Small intestine (tissue), 7 donors: ENCODE measurements at regions not wholly inside any gene's neighbourhood (a gene's known extent, or its start where the extent isn't known, plus 50 kb on each side); places are given as distances from the start of the nearest gene placed in this dataset.

Experiments
- DNase-seq, 2 donors: peaks; one replicate each; pipeline versions ENCODE4 v3.0.0 to v3.0.0-alpha.2; 2013
- FAIRE-seq: peaks from 2 replicates; lab custom pipeline; 2012; peaks lifted over from hg19 to GRCh38; lab: Jason Lieb, UNC
- H3K27ac ChIP-seq, 3 donors: one replicate each; pipeline ENCODE4 v1.5.1; 2013; ENCODE audit warnings: low read length in 2 of 3, mild to moderate bottlenecking in 2 of 3, control low read depth in 1 of 3, inconsistent platforms in 1 of 3, low read depth in 1 of 3, moderate library complexity in 1 of 3
- H3K27me3 ChIP-seq, 3 donors: one replicate each; pipeline ENCODE4 v1.6.1; 2013; ENCODE audit warnings: low read length in 3 of 3, inconsistent platforms in 1 of 3; ENCODE audit not compliant: control insufficient read depth in 3 of 3, insufficient read depth in 3 of 3
- H3K36me3 ChIP-seq, 3 donors: one replicate each; pipeline ENCODE4 v1.6.1; 2013; ENCODE audit warnings: low read length in 3 of 3, inconsistent platforms in 1 of 3, low read depth in 1 of 3, mild to moderate bottlenecking in 1 of 3, moderate library complexity in 1 of 3; ENCODE audit not compliant: control insufficient read depth in 3 of 3, insufficient read depth in 2 of 3
- H3K4me1 ChIP-seq, 3 donors: one replicate each; pipeline ENCODE4 v1.6.1; 2013; ENCODE audit warnings: low read length in 2 of 3, inconsistent platforms in 1 of 3, low read depth in 1 of 3, mild to moderate bottlenecking in 1 of 3, moderate library complexity in 1 of 3; ENCODE audit not compliant: control insufficient read depth in 3 of 3, insufficient read depth in 2 of 3
- H3K4me3 ChIP-seq, 3 donors: one replicate each; pipeline ENCODE4 v1.5.1; 2013; ENCODE audit warnings: low read length in 3 of 3, control low read depth in 1 of 3, inconsistent platforms in 1 of 3, low read depth in 1 of 3, mild to moderate bottlenecking in 1 of 3, moderate library complexity in 1 of 3
- H3K9me3 ChIP-seq, 2 donors: one replicate each; pipeline ENCODE4 v1.6.1; 2013; ENCODE audit warnings: low read depth in 1 of 2, low read length in 1 of 2; ENCODE audit not compliant: control insufficient read depth in 2 of 2, insufficient read depth in 1 of 2
- WGBS, 3 donors: extraction: QIAGEN DNeasy Blood & Tissue Kit; methylation state at CpG; one replicate each; pipeline ENCODE4 v1.1.7; 2013; 5-methylcytosine and 5-hydroxymethylcytosine counted together
- donor health status: healthy with polysubstance abuse.
- donor health status: control.
- donor health status: control.
- donor health status: Bipolar disorder and iron deficiency.
- donor health status: healthy.

- FAIRE-seq (no peak), DNase-seq (no peak)
- Histone ChIP-seq H3K27me3 (no peaks in the 10 kb centered on the region), H3K9me3 (no peaks in the 10 kb centered on the region), H3K36me3 (no peaks in the 10 kb centered on the region), H3K4me1 (no peaks in the 10 kb centered on the region), H3K4me3 (no peak overlapping the region), H3K27ac (no peak overlapping the region)
- 42 to 61% (median 43%) methylated on average over 13 of the region's 13 CpGs for WGBS, 3 donors
These were observed 113.2 kb upstream of the ALDH1A3 start for GRCh38 chr15:100766243-100767000.

- Histone ChIP-seq H3K36me3 (no peaks in the 10 kb centered on the region), H3K27me3 (no peaks in the 10 kb centered on the region), H3K27ac (no peak overlapping the region), H3K4me1 (no peaks in the 10 kb centered on the region), H3K9me3 (no peaks in the 10 kb centered on the region), H3K4me3 (no peak overlapping the region)
- WGBS, 3 donors = 83 to 89% (median 84%) methylated on average over 12 to 14 of the region's 14 CpGs
- FAIRE-seq (no peak), DNase-seq (no peak)
These were observed 112.4 kb upstream of the ALDH1A3 start for GRCh38 chr15:100767001-100767825.

- FAIRE-seq (no peak), DNase-seq (no peak)
- 75 to 91% (median 79%) methylated on average over 9 of the region's 9 CpGs for WGBS, 3 donors
- Histone ChIP-seq H3K9me3 (no peaks in the 10 kb centered on the region), H3K36me3 (no peaks in the 10 kb centered on the region), H3K27me3 (no peaks in the 10 kb centered on the region), H3K27ac (no peak overlapping the region), H3K4me3 (no peak overlapping the region), H3K4me1 (peaks cover 0 to 8% (median 0%) of the 10 kb centered on the region in 3 donors)
These were observed 111.1 kb upstream of the ALDH1A3 start for GRCh38 chr15:100768501-100768931.

GRCh38 chr15:100769043-100769974 lies 110.3 kb upstream of the ALDH1A3 start:
- FAIRE-seq (no peak), DNase-seq (no peak)
- no peaks in the 10 kb centered on the region for H3K36me3 ChIP-seq
- H3K27ac ChIP-seq = no peak overlapping the region
- H3K4me1 ChIP-seq = peaks cover 0 to 8% (median 0%) of the 10 kb centered on the region in 3 donors
- 81 to 89% (median 84%) methylated on average over 15 of the region's 15 CpGs for WGBS, 3 donors
- no peaks in the 10 kb centered on the region for H3K27me3 ChIP-seq
- H3K4me3 ChIP-seq = no peak overlapping the region
- no peaks in the 10 kb centered on the region for H3K9me3 ChIP-seq

- H3K4me3 ChIP-seq = no peak overlapping the region
- no peaks in the 10 kb centered on the region for H3K36me3 ChIP-seq
- H3K27ac ChIP-seq = no peak overlapping the region
- 49 to 72% (median 51%) methylated on average over 4 of the region's 4 CpGs for WGBS, 3 donors
- no peaks in the 10 kb centered on the region for H3K27me3 ChIP-seq
- peaks cover 0 to 8% (median 0%) of the 10 kb centered on the region in 3 donors for H3K4me1 ChIP-seq
- no peaks in the 10 kb centered on the region for H3K9me3 ChIP-seq
- no peak for FAIRE-seq
- no peak for DNase-seq
These were observed 109.7 kb upstream of the ALDH1A3 start for GRCh38 chr15:100769975-100770340.

GRCh38 chr15:100770661-100771584 lies 108.7 kb upstream of the ALDH1A3 start:
- Histone ChIP-seq H3K27ac (no peak overlapping the region), H3K4me1 (peaks cover 0 to 8% (median 0%) of the 10 kb centered on the region in 3 donors), H3K36me3 (no peaks in the 10 kb centered on the region), H3K9me3 (no peaks in the 10 kb centered on the region), H3K27me3 (no peaks in the 10 kb centered on the region), H3K4me3 (no peak overlapping the region)
- FAIRE-seq = no peak
- no peak for DNase-seq
- 74 to 80% (median 78%) methylated on average over 12 of the region's 12 CpGs for WGBS, 3 donors

- WGBS, 3 donors = 61 to 67% (median 63%) methylated on average over 4 of the region's 4 CpGs
- Histone ChIP-seq H3K27me3 (no peaks in the 10 kb centered on the region), H3K9me3 (no peaks in the 10 kb centered on the region), H3K36me3 (no peaks in the 10 kb centered on the region), H3K4me3 (no peak overlapping the region), H3K27ac (no peak overlapping the region), H3K4me1 (peaks cover 0 to 8% (median 0%) of the 10 kb centered on the region in 3 donors)
- DNase-seq (no peak), FAIRE-seq (no peak)
These were observed 107.9 kb upstream of the ALDH1A3 start for GRCh38 chr15:100771746-100772145.
